Neural crest cell (in vitro differentiated cells): ENCODE measurements at regions not wholly inside any gene's neighbourhood (a gene's known extent, or its start where the extent isn't known, plus 50 kb on each side); places are given as distances from the start of the nearest gene placed in this dataset.

Source experiments
- DNase-seq: peaks from one replicate; pipeline ENCODE4 v3.0.0; 2021; ENCODE audit warnings: low read depth, mixed read lengths, low spot score
- H3K27ac Mint-ChIP-seq: one replicate; pipeline ENCODE4 v1.8.0; 2021; ENCODE audit warnings: mild to moderate bottlenecking, mixed read lengths; ENCODE audit not compliant: unreplicated experiment
- H3K27me3 Mint-ChIP-seq: 2 replicates; pipeline ENCODE4 v1.8.0; 2021; ENCODE audit warnings: low read depth, mild to moderate bottlenecking, mixed read lengths
- H3K36me3 Mint-ChIP-seq: 2 replicates; pipeline ENCODE4 v1.8.0; 2021; ENCODE audit warnings: low read depth, mild to moderate bottlenecking, mixed read lengths
- H3K4me1 Mint-ChIP-seq: 2 replicates; pipeline ENCODE4 v1.8.0; 2021; ENCODE audit warnings: mixed read lengths
- H3K4me3 Mint-ChIP-seq: one replicate; pipeline ENCODE4 v1.8.0; 2021; ENCODE audit warnings: mild to moderate bottlenecking, mixed read lengths
- H3K9me3 Mint-ChIP-seq: 2 replicates; pipeline ENCODE4 v1.8.0; 2021; ENCODE audit warnings: mixed read lengths
- CTCF ChIP-seq: fragments of 200-600 bp; sonication (generic); conservative IDR thresholded peaks from 2 replicates; pipeline ENCODE4 v1.5.0; 2021; ENCODE audit warnings: antibody characterized with exemption, mild to moderate bottlenecking

- peaks cover 6% of the 10 kb centered on the region for H3K27me3 Mint-ChIP-seq
- H3K9me3 Mint-ChIP-seq, result no peaks in the 10 kb centered on the region
- H3K4me1 Mint-ChIP-seq, result no peaks in the 10 kb centered on the region
- DNase-seq, result no peak
- TF ChIP-seq CTCF, result no peak
- no peaks in the 10 kb centered on the region for H3K36me3 Mint-ChIP-seq
- H3K4me3 Mint-ChIP-seq, result no peak overlapping the region
- H3K27ac Mint-ChIP-seq, result no peak overlapping the region
Observed at GRCh38 chr1:221083902-221084301, 204.7 kb downstream of the HLX start.

- Mint-ChIP-seq H3K27me3 (peaks cover 6% of the 10 kb centered on the region), H3K4me1 (no peaks in the 10 kb centered on the region), H3K36me3 (no peaks in the 10 kb centered on the region), H3K4me3 (no peak overlapping the region), H3K27ac (no peak overlapping the region), H3K9me3 (no peaks in the 10 kb centered on the region)
- no peak for DNase-seq
- TF ChIP-seq CTCF, result no peak
Observed at GRCh38 chr1:221084681-221085080, 205.4 kb downstream of the HLX start.

GRCh38 chr1:221085701-221086375 lies 206.6 kb downstream of the HLX start:
- H3K4me1 Mint-ChIP-seq, result no peaks in the 10 kb centered on the region
- no peak for TF ChIP-seq CTCF
- no peaks in the 10 kb centered on the region for H3K9me3 Mint-ChIP-seq
- no peak overlapping the region for H3K4me3 Mint-ChIP-seq
- no peaks in the 10 kb centered on the region for H3K36me3 Mint-ChIP-seq
- H3K27me3 Mint-ChIP-seq, result peaks cover 3% of the 10 kb centered on the region
- no peak for DNase-seq
- no peak overlapping the region for H3K27ac Mint-ChIP-seq

GRCh38 chr1:221087919-221088318 lies 208.7 kb downstream of the HLX start:
- no peak overlapping the region for H3K27ac Mint-ChIP-seq
- no peak overlapping the region for H3K4me3 Mint-ChIP-seq
- no peak for TF ChIP-seq CTCF
- no peaks in the 10 kb centered on the region for H3K36me3 Mint-ChIP-seq
- H3K4me1 Mint-ChIP-seq, result no peaks in the 10 kb centered on the region
- no peak for DNase-seq
- peaks cover 3% of the 10 kb centered on the region for H3K27me3 Mint-ChIP-seq
- no peaks in the 10 kb centered on the region for H3K9me3 Mint-ChIP-seq

- Mint-ChIP-seq H3K4me3 (no peak overlapping the region), H3K36me3 (no peaks in the 10 kb centered on the region), H3K27ac (no peak overlapping the region), H3K9me3 (no peaks in the 10 kb centered on the region), H3K4me1 (no peaks in the 10 kb centered on the region), H3K27me3 (no peaks in the 10 kb centered on the region)
- no peak for DNase-seq
- no peak for TF ChIP-seq CTCF
Observed at GRCh38 chr1:221089273-221089672, 210.0 kb downstream of the HLX start.
